ENCODE measurements at regions not wholly inside any gene's neighbourhood (a gene's known extent, or its start where the extent isn't known, plus 50 kb on each side); places are given as distances from the start of the nearest gene placed in this dataset.

DNA sequence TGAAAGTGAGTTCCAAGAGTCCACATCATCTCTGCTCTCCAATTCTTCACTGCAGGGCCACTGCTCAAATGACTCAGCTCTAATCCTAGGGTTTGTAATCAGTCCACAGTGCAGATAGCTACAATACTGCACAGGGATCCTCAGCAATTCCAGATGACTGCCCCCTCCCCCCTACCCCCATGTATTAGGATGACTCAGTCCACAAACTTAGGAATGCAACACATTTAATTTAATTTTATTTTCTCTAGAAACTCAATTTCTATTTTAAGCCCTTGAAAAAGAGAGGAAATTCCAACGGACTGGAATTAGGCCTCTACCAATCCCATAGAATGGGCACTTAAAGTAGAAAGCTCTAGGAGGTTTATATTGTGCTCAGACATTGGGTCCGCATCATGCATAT, 173.8 kb upstream of the SOX21 start:
- H3K27me3 Mint-ChIP-seq (ENCODE audit: low read depth in 3 of 3), result peaks cover 0 to 1% (median 1%) of the 10 kb centered on the region in 3 donors
- Histone ChIP-seq H3K79me2 (ENCODE audit: insufficient read depth, low read length) (no peaks in the 10 kb centered on the region), H2AFZ (ENCODE audit: insufficient read depth, low read depth, low read length, poor library complexity, severe bottlenecking) (no peak overlapping the region), H3K27ac (ENCODE audit: low read depth in 1 of 2, low read length in 2 of 2) (no peak overlapping the region), H3K4me3 (replicated peaks in 1 of 3; ENCODE audit: low read depth in 2 of 3, low read length in 3 of 3) (no peak overlapping the region), H3K9ac (ENCODE audit: insufficient read depth, low read length, poor library complexity, severe bottlenecking) (no peak overlapping the region), H3K9me3 (replicated peaks in 1 of 2; ENCODE audit: control insufficient read depth in 1 of 2, insufficient read depth in 1 of 2, low read length in 2 of 2) (no peaks in the 10 kb centered on the region), H3K36me3 (replicated peaks in 1 of 2; ENCODE audit: control insufficient read depth in 1 of 2, insufficient read depth in 2 of 2, low read length in 2 of 2) (no peaks in the 10 kb centered on the region), H3K27me3 (ENCODE audit: control insufficient read depth in 2 of 2, insufficient read depth in 2 of 2, low read length in 2 of 2) (no peaks in the 10 kb centered on the region), H3K4me1 (ENCODE audit: control insufficient read depth in 1 of 2, insufficient read depth in 2 of 2, low read length in 2 of 2) (no peaks in the 10 kb centered on the region), H3K4me2 (replicated peaks; ENCODE audit: extremely low read depth, low read length, poor library complexity, severe bottlenecking) (no peak overlapping the region), H4K20me1 (ENCODE audit: insufficient read depth, low read length) (no peaks in the 10 kb centered on the region)
- intact Hi-C loops (cut with micrococcal nuclease), result no loop called here
- peaks cover 0 to 5% (median 2%) of the 10 kb centered on the region in 7 donors for H3K9me3 Mint-ChIP-seq
- H3K36me3 Mint-ChIP-seq, result no peaks in the 10 kb centered on the region
- no CpG with 5 or more reads among the region's 2 CpGs for WGBS (ENCODE audit: insufficient coverage)
- H3K4me3 Mint-ChIP-seq, result no peak overlapping the region
- TF ChIP-seq, protein P1, sequence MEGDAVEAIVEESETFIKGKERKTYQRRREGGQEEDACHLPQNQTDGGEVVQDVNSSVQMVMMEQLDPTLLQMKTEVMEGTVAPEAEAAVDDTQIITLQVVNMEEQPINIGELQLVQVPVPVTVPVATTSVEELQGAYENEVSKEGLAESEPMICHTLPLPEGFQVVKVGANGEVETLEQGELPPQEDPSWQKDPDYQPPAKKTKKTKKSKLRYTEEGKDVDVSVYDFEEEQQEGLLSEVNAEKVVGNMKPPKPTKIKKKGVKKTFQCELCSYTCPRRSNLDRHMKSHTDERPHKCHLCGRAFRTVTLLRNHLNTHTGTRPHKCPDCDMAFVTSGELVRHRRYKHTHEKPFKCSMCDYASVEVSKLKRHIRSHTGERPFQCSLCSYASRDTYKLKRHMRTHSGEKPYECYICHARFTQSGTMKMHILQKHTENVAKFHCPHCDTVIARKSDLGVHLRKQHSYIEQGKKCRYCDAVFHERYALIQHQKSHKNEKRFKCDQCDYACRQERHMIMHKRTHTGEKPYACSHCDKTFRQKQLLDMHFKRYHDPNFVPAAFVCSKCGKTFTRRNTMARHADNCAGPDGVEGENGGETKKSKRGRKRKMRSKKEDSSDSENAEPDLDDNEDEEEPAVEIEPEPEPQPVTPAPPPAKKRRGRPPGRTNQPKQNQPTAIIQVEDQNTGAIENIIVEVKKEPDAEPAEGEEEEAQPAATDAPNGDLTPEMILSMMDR (IDR thresholded peaks at IDR 0.05), result no peak
- no peak overlapping the region for H3K27ac Mint-ChIP-seq
- H3K4me1 Mint-ChIP-seq, result no peaks in the 10 kb centered on the region
- no peak for DNase-seq

DNA sequence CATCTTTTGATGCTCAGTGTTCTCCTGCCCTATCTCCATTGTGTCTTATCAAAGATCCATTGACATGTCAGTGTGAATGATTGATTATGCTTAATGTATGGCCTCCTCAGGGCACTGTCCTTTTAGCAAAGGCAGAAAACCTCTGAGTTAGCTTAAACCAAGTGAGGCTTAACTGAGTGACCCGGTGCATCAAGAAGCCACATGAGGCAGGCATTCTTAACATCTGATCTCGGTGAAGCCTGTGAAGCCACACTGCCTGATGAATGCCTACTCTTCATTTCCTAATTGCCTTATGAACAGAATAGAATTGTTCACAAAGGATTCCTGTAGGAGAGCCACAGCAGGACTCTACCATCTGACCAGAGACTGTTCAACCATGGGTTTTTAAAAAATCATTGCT, 168.1 kb upstream of the SOX21 start:
- Mint-ChIP-seq H3K27ac (no peak overlapping the region), H3K4me3 (no peak overlapping the region), H3K9me3 (peaks cover 0 to 3% (median 1%) of the 10 kb centered on the region in 7 donors), H3K27me3 (ENCODE audit: low read depth in 3 of 3) (peaks cover 0 to 2% (median 1%) of the 10 kb centered on the region in 3 donors), H3K36me3 (no peaks in the 10 kb centered on the region), H3K4me1 (no peaks in the 10 kb centered on the region)
- Histone ChIP-seq H3K36me3 (replicated peaks in 1 of 2; ENCODE audit: control insufficient read depth in 1 of 2, insufficient read depth in 2 of 2, low read length in 2 of 2) (no peaks in the 10 kb centered on the region), H3K9ac (ENCODE audit: insufficient read depth, low read length, poor library complexity, severe bottlenecking) (no peak overlapping the region), H3K4me3 (replicated peaks in 1 of 3; ENCODE audit: low read depth in 2 of 3, low read length in 3 of 3) (no peak overlapping the region), H3K27me3 (ENCODE audit: control insufficient read depth in 2 of 2, insufficient read depth in 2 of 2, low read length in 2 of 2) (no peaks in the 10 kb centered on the region), H3K4me2 (replicated peaks; ENCODE audit: extremely low read depth, low read length, poor library complexity, severe bottlenecking) (no peak overlapping the region), H2AFZ (ENCODE audit: insufficient read depth, low read depth, low read length, poor library complexity, severe bottlenecking) (no peak overlapping the region), H3K4me1 (ENCODE audit: control insufficient read depth in 1 of 2, insufficient read depth in 2 of 2, low read length in 2 of 2) (no peaks in the 10 kb centered on the region), H3K27ac (ENCODE audit: low read depth in 1 of 2, low read length in 2 of 2) (no peak overlapping the region), H3K79me2 (ENCODE audit: insufficient read depth, low read length) (no peaks in the 10 kb centered on the region), H4K20me1 (ENCODE audit: insufficient read depth, low read length) (no peaks in the 10 kb centered on the region), H3K9me3 (replicated peaks in 1 of 2; ENCODE audit: control insufficient read depth in 1 of 2, insufficient read depth in 1 of 2, low read length in 2 of 2) (no peaks in the 10 kb centered on the region)
- intact Hi-C loops (cut with micrococcal nuclease), result no loop called here
- no peak for DNase-seq
- 100% methylated on average over 1 of the region's 2 CpGs for WGBS (ENCODE audit: insufficient coverage)
- TF ChIP-seq, protein P1 (IDR thresholded peaks at IDR 0.05), result no peak

All from CD14-positive monocyte (primary cell).